Osteoblast (primary cell): ENCODE measurements at regions not wholly inside any gene's neighbourhood (a gene's known extent, or its start where the extent isn't known, plus 50 kb on each side); places are given as distances from the start of the nearest gene placed in this dataset.
A peak's percentile ranks its signal among the peaks of the same experiment; 100 is the strongest.

Experiments
- DNase-seq: peaks from one replicate; pipeline ENCODE4 v3.0.0; 2011; ENCODE audit warnings: low spot score, mixed read lengths; ENCODE audit not compliant: insufficient read length; ENCODE audit errors: missing footprints
- H2AFZ ChIP-seq: 2 replicates; pipeline ENCODE4 v1.6.0; 2011; ENCODE audit warnings: mild to moderate bottlenecking, low read length
- H3K27ac ChIP-seq: 2 replicates; pipeline ENCODE4 v1.5.1; 2011; ENCODE audit warnings: mild to moderate bottlenecking, low read depth, low read length, moderate library complexity
- H3K27me3 ChIP-seq: 2 replicates; pipeline ENCODE4 v1.6.0; 2012; ENCODE audit warnings: mild to moderate bottlenecking, control low read depth, inconsistent platforms, low read length, moderate library complexity; ENCODE audit not compliant: insufficient read depth
- H3K36me3 ChIP-seq: 2 replicates; pipeline ENCODE4 v1.5.1; 2011; ENCODE audit warnings: mild to moderate bottlenecking, low read length, control low read depth, moderate library complexity; ENCODE audit not compliant: insufficient read depth
- H3K4me1 ChIP-seq: 2 replicates; pipeline ENCODE4 v1.5.1; 2011; ENCODE audit warnings: mild to moderate bottlenecking, low read length, control low read depth, moderate library complexity; ENCODE audit not compliant: insufficient read depth
- H3K4me2 ChIP-seq: 2 replicates; pipeline ENCODE4 v1.6.0; 2011; ENCODE audit warnings: mild to moderate bottlenecking, low read length; ENCODE audit not compliant: insufficient read depth
- H3K4me3 ChIP-seq: fragments of 200-600 bp; sonication (generic); 3 replicates; pipeline ENCODE4 v1.5.1; 2012; ENCODE audit warnings: mild to moderate bottlenecking, low read length, inconsistent platforms; ENCODE audit not compliant: insufficient read depth
- H3K79me2 ChIP-seq: 2 replicates; pipeline ENCODE4 v1.6.0; 2012; ENCODE audit warnings: mild to moderate bottlenecking, low read length, control low read depth, inconsistent platforms; ENCODE audit not compliant: insufficient read depth
- H3K9me3 ChIP-seq: 2 replicates; pipeline ENCODE4 v1.5.1; 2011; ENCODE audit warnings: low read depth, low read length, control low read depth
- H4K20me1 ChIP-seq: 2 replicates; pipeline ENCODE4 v1.6.0; 2012; ENCODE audit warnings: mild to moderate bottlenecking, low read length, control low read depth; ENCODE audit not compliant: insufficient read depth
- CTCF ChIP-seq: IDR thresholded peaks from 2 replicates; pipeline ENCODE4 v1.5.1; 2011; ENCODE audit warnings: mild to moderate bottlenecking, low read depth, low read length, moderate library complexity; ENCODE audit errors: extremely low read depth

GRCh38 chr13:107450431-107450830 lies 764.9 kb downstream of the LIG4 start:
- Histone ChIP-seq H3K4me1 (peaks cover 24% of the 10 kb centered on the region), H3K27ac (peak overlapping the region; percentile 95), H3K27me3 (no peaks in the 10 kb centered on the region), H4K20me1 (no peaks in the 10 kb centered on the region), H2AFZ (peak overlapping the region; percentile 60), H3K9me3 (peaks cover 5% of the 10 kb centered on the region), H3K4me2 (peak overlapping the region; percentile 71), H3K79me2 (peaks cover 7% of the 10 kb centered on the region), H3K36me3 (no peaks in the 10 kb centered on the region), H3K4me3 (peak overlapping the region; percentile 29)
- no peak for DNase-seq
- no peak for TF ChIP-seq CTCF

GRCh38 chr13:107447591-107447990 lies 767.7 kb downstream of the LIG4 start:
- no peak for DNase-seq
- H3K27ac ChIP-seq, result no peak overlapping the region
- H3K4me1 ChIP-seq, result peaks cover 24% of the 10 kb centered on the region
- H3K36me3 ChIP-seq, result no peaks in the 10 kb centered on the region
- no peak overlapping the region for H3K4me3 ChIP-seq
- no peaks in the 10 kb centered on the region for H4K20me1 ChIP-seq
- no peaks in the 10 kb centered on the region for H3K27me3 ChIP-seq
- no peak overlapping the region for H3K4me2 ChIP-seq
- no peaks in the 10 kb centered on the region for H3K9me3 ChIP-seq
- no peak overlapping the region for H2AFZ ChIP-seq
- TF ChIP-seq CTCF, result no peak
- H3K79me2 ChIP-seq, result peaks cover 4% of the 10 kb centered on the region

GRCh38 chr13:107441279-107441678 lies 774.1 kb downstream of the LIG4 start:
- Histone ChIP-seq H3K27me3 (no peaks in the 10 kb centered on the region), H2AFZ (no peak overlapping the region), H3K4me3 (no peak overlapping the region), H3K4me1 (peaks cover 20% of the 10 kb centered on the region), H3K36me3 (no peaks in the 10 kb centered on the region), H3K27ac (peak overlapping the region; percentile 75), H3K9me3 (no peaks in the 10 kb centered on the region), H3K79me2 (peaks cover 2% of the 10 kb centered on the region), H3K4me2 (peak overlapping the region; percentile 32), H4K20me1 (no peaks in the 10 kb centered on the region)
- DNase-seq, result peak; percentile 77
- TF ChIP-seq CTCF, result no peak

GRCh38 chr13:107438251-107438650 lies 777.1 kb downstream of the LIG4 start:
- no peaks in the 10 kb centered on the region for H3K36me3 ChIP-seq
- no peak overlapping the region for H3K27ac ChIP-seq
- TF ChIP-seq CTCF, result no peak

More at GRCh38 chr13:107438251-107438650, 777.1 kb downstream of the LIG4 start:
- Histone ChIP-seq H3K4me2 (no peak overlapping the region), H3K9me3 (no peaks in the 10 kb centered on the region), H3K27me3 (no peaks in the 10 kb centered on the region), H4K20me1 (no peaks in the 10 kb centered on the region), H3K79me2 (peaks cover 2% of the 10 kb centered on the region), H3K4me1 (peaks cover 20% of the 10 kb centered on the region), H2AFZ (no peak overlapping the region), H3K4me3 (no peak overlapping the region)
- DNase-seq, result peak; percentile 4
